Thyroid gland (tissue), 4 donors: ENCODE measurements at regions not wholly inside any gene's neighbourhood (a gene's known extent, or its start where the extent isn't known, plus 50 kb on each side); places are given as distances from the start of the nearest gene placed in this dataset.

Source experiments
- POLR2A ChIP-seq, 2 donors: fragments of 450-650 bp; IDR thresholded peaks; one replicate each; pipeline ENCODE4 v1.6.1; 2017; ENCODE audit warnings: antibody characterized with exemption in 2 of 2, mild to moderate bottlenecking in 2 of 2, moderate library complexity in 1 of 2
- TF ChIP-seq, protein P1 (sequence below), 6 experiments: fragments of 200-600 bp in 3 of 6; fragments of 450-650 bp in 3 of 6; sonication (generic) in 3 of 6; IDR thresholded peaks; one replicate each; pipeline ENCODE4 v1.5.1; 2016 to 2019; ENCODE audit warnings: antibody characterized with exemption in 6 of 6, mild to moderate bottlenecking in 2 of 6, inconsistent platforms in 1 of 6, moderate library complexity in 1 of 6

DNA sequence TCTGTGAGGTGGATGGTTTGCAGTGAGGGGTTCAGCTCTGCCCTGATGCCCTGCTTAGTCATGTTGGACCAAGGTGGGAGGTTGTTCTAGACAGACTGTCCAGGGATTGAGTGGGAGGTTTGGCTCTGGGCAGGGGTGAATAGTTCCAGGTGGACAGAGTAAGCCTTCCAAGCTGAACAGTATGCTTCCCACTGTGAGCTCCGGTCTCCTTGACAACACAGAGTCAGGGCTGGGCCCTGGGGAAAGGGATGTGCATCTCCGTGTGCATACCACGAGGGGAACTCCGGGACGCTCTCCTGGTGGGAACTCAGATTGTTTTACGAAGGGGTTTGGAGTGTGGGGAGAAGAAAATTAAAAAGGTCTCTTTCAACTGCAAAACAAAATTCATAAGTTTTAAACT lies 174.7 kb downstream of the DHX35 start:
- TF ChIP-seq, protein P1, sequence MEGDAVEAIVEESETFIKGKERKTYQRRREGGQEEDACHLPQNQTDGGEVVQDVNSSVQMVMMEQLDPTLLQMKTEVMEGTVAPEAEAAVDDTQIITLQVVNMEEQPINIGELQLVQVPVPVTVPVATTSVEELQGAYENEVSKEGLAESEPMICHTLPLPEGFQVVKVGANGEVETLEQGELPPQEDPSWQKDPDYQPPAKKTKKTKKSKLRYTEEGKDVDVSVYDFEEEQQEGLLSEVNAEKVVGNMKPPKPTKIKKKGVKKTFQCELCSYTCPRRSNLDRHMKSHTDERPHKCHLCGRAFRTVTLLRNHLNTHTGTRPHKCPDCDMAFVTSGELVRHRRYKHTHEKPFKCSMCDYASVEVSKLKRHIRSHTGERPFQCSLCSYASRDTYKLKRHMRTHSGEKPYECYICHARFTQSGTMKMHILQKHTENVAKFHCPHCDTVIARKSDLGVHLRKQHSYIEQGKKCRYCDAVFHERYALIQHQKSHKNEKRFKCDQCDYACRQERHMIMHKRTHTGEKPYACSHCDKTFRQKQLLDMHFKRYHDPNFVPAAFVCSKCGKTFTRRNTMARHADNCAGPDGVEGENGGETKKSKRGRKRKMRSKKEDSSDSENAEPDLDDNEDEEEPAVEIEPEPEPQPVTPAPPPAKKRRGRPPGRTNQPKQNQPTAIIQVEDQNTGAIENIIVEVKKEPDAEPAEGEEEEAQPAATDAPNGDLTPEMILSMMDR (IDR thresholded peaks at IDR 0.05), result no peak
- TF ChIP-seq POLR2A (IDR thresholded peaks at IDR 0.05), result no peak
